Esophagus muscularis mucosa (tissue), 4 donors: ENCODE measurements at regions not wholly inside any gene's neighbourhood (a gene's known extent, or its start where the extent isn't known, plus 50 kb on each side); places are given as distances from the start of the nearest gene placed in this dataset.

Experiments used
- EP300 ChIP-seq: sonication (generic); formaldehyde crosslinking; IDR thresholded peaks from one replicate; pipeline ENCODE4 v1.6.1; 2017; ENCODE audit warnings: antibody characterized with exemption
- POLR2A ChIP-seq: fragments of 450-650 bp; IDR thresholded peaks from one replicate; pipeline ENCODE4 v1.6.1; 2017; ENCODE audit warnings: antibody characterized with exemption, moderate library complexity, mild to moderate bottlenecking, low read depth
- POLR2AphosphoS5 ChIP-seq, 2 donors: sonication (generic); formaldehyde crosslinking; IDR thresholded peaks; one replicate each; pipeline ENCODE4 v1.6.1; 2017; ENCODE audit warnings: antibody characterized with exemption in 2 of 2
- TF ChIP-seq, protein P1 (sequence below), 3 experiments: fragments of 200-600 bp in 2 of 3; fragments of 450-650 bp in 1 of 3; sonication (generic) in 2 of 3; IDR thresholded peaks; one replicate each; pipeline ENCODE4 v1.5.1; 2017 to 2019; ENCODE audit warnings: antibody characterized with exemption in 3 of 3, mild to moderate bottlenecking in 2 of 3, moderate library complexity in 1 of 3

DNA sequence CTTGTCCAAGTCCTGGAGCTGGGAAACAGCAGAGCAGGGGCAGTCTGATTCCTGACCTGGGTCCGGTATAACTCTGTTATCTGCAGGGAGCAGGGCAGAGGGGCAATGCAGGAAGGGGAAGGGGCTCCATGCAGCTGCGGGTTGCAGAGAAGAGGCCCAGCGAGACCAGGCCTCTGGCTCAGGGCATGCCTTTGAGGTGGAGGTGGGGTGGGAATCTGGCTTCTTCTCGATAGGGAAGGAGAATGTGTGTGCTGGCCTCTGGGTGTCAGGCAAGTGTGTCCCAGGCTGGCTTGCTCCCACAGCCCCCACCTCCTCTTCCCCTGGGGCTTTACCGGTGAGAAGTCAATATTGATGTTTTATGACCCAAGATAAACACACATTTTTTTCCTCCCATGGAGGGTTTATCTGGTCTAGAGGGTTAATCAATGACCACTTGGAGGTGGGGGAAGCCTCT lies 187.1 kb upstream of the HAAO start:
- TF ChIP-seq, protein P1, sequence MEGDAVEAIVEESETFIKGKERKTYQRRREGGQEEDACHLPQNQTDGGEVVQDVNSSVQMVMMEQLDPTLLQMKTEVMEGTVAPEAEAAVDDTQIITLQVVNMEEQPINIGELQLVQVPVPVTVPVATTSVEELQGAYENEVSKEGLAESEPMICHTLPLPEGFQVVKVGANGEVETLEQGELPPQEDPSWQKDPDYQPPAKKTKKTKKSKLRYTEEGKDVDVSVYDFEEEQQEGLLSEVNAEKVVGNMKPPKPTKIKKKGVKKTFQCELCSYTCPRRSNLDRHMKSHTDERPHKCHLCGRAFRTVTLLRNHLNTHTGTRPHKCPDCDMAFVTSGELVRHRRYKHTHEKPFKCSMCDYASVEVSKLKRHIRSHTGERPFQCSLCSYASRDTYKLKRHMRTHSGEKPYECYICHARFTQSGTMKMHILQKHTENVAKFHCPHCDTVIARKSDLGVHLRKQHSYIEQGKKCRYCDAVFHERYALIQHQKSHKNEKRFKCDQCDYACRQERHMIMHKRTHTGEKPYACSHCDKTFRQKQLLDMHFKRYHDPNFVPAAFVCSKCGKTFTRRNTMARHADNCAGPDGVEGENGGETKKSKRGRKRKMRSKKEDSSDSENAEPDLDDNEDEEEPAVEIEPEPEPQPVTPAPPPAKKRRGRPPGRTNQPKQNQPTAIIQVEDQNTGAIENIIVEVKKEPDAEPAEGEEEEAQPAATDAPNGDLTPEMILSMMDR (IDR thresholded peaks at IDR 0.05), result no peak
- TF ChIP-seq POLR2AphosphoS5 (IDR thresholded peaks at IDR 0.05) (no peak), POLR2A (no peak), EP300 (no peak)
